GM21360 (cell line): ENCODE measurements at regions not wholly inside any gene's neighbourhood (a gene's known extent, or its start where the extent isn't known, plus 50 kb on each side); places are given as distances from the start of the nearest gene placed in this dataset.
A peak's percentile ranks its signal among the peaks of the same experiment; 100 is the strongest.
"Not testable (repeated sequence)": the region's sequence is repeated elsewhere in the genome, so short reads cannot be mapped to it uniquely, and the experiment has no call there.

ENCODE experiments used
- ATAC-seq: cut with Tn5 transposase; IDR thresholded peaks from one replicate; pipeline ENCODE4 v1.9.1; 2021; ENCODE audit warnings: mild to moderate bottlenecking, moderate library complexity; ENCODE audit not compliant: unreplicated experiment

DNA sequence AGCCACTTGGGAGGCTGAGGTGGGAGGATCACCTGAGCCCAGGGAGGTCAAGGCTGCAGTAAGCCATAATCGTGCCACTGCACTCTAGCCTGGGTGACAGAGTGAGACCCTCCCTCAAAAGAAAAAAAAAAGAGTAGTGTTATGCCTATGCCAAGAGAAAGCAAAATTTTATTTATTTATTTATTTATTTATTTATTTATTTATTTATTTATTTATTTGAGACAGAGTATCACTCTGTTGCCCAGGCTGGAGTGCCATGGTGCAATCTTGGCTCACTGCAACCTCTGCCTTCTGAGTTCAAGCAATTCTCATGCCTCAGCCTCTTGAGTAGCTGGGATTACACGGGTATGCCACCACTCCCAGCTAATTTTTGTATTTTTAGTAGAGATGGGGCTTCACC, 72.6 kb upstream of the RAPGEF2 start:
- not testable (repeated sequence) for ATAC-seq

DNA sequence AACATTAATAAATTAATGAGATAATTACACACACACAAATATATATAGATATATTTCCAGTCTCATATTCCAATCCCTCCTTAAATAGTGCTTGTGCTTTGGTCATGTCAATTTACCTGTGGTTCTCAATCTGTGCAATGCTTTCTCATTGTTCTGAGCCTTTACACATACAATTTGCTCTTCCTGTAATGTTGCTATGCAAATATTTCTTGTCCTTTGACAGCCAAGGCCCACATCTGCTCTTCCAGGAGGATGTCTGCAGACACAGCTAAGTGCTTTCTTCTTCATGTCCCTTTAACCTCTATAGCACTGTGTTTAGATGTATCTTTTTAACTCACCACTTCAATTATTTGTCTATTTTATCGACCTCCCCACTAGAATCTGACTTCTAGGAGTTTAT, 67.3 kb upstream of the RAPGEF2 start:
- no peak for ATAC-seq

DNA sequence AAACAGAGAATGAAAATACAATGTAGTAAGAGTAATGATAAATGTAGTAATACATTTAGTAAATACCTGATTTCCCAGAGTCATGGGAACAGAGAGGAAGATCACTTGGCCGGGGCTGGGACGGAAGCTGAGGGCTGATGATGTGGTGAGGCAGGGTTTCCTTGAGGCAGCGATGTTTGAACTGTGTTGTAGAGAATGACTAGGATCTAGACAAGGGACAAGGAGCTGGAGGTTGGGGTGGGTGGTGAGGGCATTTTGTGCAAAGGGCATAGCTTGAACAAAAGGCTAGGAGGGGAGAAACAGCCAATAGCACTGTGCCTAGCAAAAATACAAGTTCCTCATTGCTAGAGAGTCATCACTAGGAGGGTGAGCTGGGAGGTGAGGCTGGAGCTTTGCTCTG, 64.3 kb upstream of the RAPGEF2 start:
- ATAC-seq: no peak

DNA sequence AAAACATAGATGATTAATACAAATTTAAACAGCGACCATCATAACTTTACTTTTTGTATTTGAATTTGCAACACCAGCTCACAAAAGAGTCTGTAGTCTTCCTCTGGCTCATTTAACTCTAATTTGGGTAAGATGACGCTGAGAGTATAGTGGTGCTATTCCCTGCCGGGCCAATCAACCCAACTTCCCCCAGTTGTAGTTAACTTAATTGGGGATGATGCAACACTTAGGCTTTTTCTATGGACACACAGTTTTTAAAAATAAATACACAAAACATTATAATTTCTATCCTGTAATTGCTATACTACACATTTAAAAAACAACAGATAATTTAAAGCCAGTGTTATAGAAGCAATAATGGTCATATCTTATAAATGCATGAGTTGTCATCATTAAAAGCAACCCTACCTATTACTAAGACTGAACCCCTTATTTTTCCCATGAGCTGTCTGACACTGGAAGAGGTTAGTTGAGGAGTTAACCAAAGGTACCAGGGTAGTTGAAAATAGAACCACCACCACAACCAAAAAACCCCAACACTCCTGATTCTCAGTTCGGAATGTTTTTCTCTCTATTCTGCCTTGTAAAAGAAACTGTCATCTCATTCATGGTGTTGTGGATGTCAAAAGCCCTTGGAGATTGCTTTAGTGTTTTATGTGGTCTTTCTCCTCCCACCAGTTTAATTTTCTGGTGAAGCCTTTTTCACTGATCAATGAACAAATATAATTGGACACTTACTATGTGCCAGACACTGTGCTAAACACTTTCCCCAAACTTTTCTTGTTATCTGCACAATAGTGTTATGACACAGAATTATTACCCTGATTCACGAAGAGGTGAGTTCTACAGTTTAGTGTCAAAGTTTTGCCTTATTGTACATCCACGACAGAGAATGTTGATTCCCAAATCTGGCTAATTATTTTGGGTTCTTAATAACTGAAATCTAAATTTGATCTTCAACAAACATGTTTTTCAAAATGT, 61.5 kb upstream of the RAPGEF2 start:
- no peak for ATAC-seq

DNA sequence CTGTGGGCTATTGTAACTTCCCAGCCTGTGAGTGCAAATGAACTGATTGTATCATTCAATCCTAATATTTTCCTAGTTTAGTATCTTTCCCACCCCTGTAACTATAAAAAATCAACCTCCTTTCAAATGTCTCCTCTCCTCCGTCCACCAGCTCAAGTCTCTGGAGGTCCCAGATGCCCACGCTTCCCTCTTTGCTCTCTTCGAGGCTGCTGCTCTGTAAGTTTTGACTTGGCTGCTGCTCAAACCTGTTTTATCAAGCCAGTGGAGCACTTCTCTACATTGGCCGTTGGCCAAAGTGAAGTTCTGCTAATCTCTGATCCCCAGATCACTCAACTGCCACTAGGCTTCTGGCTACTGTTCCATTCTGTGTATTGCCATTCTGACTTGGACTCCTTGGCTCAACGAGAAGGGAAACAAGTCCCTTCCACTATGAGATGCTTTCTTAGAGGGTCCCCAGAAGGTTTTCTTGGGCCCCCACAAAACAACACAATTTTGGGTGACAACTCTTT, 60.7 kb upstream of the RAPGEF2 start:
- ATAC-seq: peak; percentile 68

DNA sequence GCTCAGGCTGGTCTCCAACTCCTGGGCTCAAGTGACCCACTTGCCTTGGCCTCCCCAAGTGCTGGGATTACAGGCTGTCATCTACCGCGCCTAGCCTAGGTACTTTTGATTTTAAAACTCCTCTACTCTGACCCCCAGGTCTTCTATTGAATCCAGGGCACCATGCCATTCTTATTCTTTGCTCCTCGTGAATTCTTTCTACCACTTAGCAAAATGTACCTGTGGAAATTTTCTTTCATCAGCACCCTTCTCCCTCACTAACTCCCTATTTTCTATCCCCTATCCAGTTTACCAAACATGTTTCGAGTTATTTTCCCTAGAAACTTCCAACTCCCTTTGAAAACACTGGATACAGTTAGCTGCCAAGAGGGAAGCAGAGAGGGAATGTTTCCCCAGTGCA, 60.0 kb upstream of the RAPGEF2 start:
- ATAC-seq: no peak

DNA sequence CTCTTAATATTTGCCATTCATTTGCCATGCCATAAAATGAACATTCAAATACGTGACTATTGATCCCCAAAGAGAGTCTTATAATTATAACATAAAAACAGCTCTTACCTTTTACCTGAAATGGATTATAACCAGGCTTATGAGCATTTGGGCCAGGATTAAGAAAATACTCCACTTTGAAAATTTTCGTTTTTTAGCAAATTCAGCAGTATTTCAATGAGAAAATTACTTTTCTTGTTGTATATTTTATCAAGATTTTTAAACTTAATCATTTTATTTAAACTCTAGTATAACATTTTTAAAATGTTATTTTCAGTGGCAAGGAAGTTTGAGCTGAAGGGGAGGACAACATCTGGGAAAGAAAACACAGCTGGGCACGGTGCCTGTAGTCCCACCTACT, 59.0 kb upstream of the RAPGEF2 start:
- no peak for ATAC-seq

DNA sequence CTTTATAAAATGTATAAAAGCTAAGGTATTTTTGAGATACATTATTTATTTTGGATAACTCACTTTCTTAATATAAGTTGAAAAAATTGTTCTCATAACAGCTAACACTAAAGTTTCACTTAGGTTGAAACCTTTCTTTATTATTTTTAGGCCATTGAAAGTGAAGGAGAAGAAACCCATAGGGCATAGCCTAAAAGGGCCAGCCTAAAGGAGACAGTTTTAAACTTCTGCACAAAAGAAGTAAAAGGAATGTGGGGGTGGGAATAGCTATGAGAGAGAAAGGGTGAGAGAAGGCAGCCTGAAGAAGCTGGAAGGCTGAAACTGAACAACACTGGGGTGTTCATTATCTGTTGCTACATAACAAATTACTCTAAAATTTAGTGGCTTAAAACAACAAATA, 57.6 kb upstream of the RAPGEF2 start:
- ATAC-seq: no peak

DNA sequence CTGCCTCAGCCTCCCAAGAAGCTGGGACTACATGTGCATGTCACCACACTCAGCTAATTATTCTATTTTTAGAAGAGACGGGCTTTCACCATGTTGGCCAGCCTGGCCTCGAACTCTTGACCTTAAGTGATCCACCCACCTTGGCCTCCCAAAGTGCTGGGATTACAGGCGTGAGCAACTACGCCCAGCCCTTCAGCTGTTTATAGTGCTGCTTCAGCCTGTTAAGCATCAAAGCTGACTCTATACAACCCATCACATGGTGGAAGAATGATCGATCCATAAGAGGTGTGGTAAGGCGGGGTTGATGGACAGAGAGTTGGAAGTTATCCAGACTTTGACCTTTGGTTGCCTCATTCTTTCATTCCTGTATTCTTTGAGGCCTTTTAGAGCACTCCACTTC, 56.2 kb upstream of the RAPGEF2 start:
- no peak for ATAC-seq

DNA sequence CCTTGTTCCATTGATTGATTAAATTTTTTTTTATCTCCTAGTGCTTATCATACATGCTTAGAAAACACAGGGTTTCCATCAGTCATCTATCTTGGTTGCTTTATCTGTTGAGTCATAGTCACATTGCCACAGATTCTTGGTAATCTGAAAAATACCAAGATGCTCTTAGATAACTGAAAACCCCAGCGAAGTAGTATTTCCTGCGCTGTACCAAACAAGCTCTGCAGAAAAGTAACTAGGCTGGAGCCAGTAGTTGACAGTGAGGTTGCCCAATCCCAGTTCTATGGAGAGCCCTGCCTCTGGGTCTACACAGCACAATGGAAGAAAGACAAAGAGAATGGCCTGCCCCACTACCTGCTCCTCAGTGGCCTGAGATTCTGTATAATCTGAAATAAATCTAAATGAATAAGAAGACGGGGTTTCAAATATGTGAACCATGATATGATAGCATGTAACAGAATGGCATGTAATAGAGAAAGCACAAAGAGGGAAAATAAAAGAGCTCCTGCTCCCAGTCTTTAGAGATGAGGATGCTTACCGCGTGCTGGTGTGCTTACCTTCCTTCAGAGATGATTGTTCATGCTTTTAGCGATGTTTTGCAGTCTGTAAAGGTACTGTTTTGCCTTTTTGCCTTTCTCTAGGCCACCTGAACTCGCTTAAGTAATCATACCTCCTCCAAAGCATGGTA, 55.3 kb upstream of the RAPGEF2 start:
- no peak for ATAC-seq

DNA sequence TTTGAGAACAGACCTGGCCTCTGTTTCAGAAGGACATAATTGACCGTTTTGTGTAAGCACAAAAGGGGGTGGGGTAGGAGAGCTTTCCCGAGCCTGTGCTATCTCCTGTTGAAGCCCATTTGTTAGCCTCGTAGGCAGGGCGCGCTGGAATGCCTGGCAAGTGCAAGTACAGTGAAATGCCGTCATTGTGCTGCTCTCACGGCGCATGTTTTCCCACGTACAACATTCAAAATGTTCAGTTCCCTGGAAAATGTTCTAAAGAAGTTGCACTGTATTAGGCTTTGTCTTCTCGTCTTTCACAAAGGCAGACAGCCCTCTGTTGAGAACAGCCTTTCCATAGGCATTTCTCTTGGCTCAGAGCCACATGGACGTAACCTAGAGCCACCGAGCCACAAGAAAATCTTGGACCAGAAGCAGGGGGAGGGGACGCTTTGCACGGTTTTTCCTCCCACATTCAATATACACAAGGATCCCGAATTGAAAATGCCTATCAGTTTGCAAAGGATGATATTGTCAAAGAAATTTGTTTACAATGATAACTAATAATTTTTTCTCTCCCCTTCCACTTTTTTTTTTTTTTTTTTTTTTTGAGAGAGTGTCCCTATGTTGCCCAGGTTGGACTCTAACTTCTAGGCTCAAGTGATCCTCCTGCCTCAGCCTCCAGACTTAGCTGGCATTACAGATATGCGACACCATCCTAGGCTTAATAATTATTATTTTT, 54.6 kb upstream of the RAPGEF2 start:
- ATAC-seq: no peak

DNA sequence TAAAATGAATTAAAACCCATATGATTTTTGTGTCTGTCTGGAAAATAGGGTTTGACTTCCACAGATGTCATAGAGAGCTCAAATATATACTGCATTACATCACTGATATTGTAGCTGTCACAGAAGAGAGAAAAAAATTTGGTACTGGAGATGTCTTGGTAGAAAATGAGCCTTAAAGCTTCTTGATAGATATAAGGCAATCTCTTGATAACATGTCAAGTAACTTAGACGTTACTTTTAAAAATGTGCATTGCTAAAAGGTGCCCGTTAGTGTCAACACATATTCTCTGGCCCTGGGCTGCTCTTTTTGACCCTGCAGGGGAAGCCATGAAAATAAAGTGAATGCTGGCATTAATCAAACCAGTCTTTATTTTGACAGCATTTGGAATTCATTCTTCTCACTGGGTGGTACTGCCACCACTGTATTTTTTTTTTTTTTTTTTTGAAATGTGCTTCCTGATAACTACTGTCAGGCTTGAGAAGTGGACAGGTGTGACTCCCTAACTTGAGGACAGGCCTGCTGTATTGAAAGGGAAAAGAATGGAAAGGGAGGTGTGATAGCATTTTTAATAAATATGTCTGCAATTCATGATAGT, 53.0 kb upstream of the RAPGEF2 start:
- no peak for ATAC-seq

DNA sequence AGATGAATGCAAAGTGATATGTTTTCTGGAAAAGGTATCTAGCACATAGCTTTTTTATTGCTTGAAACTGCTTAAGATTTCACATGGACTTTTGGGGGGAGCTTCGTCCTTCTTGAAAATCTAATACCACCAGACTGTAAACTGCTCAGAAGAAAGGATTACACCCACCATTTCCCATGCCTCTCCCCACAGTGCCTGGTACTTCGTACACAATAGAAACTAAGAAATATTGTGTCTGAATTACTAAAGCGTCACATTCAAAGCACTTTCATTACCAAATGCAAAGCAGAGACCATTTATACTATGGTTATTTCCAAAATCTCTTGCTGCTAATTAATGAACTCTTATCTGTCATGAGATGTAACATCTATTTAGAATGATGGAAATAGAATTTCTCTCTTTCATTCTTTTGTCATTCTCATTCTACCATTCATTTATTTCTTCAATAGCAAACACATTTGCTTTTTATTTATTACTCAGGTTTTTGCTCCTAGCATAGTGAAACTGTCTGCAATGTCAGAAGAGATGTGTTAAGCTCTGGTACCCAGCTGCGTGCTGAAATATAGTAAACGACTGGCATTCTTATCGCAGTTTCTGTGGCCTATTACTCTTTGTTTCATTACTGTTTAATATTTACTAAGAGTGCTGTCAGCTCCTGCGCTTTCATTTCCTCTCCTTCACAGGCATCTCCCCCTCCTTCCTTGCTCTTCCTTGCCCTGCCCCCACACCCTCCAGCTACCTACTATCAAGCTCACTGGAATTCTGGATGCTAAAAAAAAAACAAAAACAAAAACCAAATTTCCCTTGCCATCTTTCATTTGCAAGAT, 51.4 kb upstream of the RAPGEF2 start:
- ATAC-seq: peak; percentile 85

DNA sequence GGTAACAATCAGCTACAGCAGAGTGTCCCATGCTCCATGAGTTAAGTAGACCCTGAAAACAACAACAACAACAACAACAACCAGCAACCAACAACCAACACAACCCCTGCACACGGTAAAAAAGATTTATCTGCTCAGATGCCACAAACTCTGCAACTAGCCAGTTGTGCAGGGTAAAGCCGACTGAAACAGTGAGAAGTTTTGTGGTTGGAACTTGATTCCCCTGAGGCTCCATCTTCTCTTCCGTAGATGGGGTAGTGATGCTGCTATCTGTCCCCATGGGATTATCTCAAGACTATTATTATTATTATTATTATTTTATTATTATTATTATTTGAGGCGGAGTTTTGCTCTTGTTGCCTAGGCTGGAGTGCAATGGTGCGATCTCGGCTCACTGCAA, 50.6 kb upstream of the RAPGEF2 start:
- peak; percentile 58 for ATAC-seq
